ENCODE measurements at regions not wholly inside any gene's neighbourhood (a gene's known extent, or its start where the extent isn't known, plus 50 kb on each side); places are given as distances from the start of the nearest gene placed in this dataset.

DNA sequence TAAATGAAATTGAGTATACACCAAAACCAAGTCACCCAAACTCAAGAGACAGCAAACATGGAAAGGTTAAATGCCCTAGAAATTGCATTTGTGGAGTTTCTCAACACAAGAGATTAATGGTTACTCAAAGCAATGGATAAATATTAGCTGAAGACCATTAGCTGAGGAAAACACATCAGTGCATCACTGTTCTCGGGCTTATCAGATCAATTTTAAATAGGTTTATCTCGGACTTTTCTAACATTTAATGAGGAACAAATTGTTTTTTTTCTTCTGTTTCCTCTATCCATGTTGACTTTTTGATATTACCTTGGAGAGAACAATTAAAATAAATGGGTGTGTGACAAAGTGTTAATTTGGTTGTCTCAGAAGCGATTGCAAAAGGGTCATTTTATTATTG lies 105.4 kb upstream of the PIK3C3 start:
- DNase-seq (ENCODE audit: low spot score) = no peak
- ATAC-seq = no peak
- intact Hi-C loops (cut with DNase I) = no loop called here

DNA sequence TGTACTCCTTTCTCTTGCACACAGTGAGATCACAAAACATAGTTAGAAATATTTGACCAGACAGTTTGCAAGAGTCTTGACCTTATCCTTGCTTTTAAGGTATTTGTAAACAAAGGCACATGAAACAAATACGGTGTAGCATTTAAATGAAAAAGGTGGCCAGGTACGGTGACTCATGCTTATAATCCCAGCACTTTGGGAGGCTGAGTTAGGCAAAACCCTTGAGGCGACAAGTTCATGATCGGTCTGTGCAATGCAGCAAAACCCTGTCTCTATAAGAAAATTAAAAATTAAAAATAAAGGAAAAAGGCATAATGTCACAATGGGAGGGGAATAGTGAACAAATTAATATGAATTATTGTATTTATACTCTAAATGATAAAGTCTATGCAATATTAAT lies 109.5 kb upstream of the PIK3C3 start:
- no peak for DNase-seq (ENCODE audit: low spot score)
- intact Hi-C loops (cut with DNase I) = no loop called here
- ATAC-seq = no peak

DNA sequence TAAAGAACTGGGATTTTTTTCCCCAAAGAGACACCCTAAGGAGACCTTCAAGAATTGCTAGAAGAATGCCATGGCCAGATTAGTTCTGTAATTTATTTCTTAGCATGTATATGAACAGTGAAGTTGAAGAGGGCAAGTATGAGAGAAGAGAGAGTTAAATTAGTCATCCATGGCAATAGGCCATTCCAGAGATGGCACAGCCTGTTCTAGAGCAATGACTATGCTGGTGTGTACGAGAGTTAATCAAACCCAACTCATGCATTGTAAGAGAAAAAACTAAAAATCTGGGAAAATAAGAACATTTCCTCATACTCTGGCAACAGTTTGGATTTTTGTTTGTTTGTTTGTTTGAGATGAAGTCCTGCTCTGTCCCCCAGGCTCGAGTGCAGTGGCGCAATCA lies 112.1 kb upstream of the PIK3C3 start:
- DNase-seq (ENCODE audit: low spot score) (no peak), ATAC-seq (no peak)
- intact Hi-C loops (cut with DNase I) = no loop called here

DNA sequence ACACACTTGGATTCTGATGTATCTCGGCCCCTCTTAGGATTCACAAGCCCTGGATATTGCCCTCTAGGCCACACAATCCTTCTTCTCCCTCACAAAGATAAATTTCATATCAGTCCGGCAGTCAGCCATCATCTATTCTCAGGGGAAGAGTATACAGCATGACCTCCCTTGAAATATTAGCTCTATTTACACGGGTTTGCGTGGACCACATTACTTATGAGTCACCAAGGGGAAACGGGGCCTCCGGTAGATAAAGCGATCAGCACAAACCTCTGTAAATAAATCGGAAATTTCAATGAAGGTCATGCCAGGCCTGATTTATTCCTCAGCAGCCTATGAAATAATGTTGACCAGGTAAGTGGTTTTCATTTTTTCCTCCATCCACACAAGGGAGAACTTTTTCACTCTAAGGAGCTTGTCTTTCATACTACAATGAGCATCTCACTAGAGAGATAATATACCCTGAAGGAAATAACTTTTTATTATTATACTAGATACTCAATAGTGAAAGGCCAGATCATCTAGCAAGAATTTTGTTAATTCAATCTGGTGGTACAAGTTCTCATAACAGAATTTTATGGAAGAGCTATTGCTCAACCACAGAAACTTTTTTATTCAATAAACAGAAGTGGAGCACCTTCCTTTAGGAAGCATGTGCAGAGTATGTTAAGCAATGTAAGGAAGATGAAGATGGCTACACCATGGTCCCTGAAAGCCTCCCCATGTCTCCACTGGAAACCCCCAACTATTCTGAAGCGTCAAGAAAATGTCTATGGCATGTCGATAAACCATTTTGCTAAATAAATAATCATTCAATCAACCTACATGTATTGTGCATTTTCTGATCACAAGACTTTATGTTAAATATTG lies 125.2 kb upstream of the PIK3C3 start:
- no peak for ATAC-seq
- DNase-seq (ENCODE audit: low spot score) = no peak
- intact Hi-C loops (cut with DNase I) = no loop called here

DNA sequence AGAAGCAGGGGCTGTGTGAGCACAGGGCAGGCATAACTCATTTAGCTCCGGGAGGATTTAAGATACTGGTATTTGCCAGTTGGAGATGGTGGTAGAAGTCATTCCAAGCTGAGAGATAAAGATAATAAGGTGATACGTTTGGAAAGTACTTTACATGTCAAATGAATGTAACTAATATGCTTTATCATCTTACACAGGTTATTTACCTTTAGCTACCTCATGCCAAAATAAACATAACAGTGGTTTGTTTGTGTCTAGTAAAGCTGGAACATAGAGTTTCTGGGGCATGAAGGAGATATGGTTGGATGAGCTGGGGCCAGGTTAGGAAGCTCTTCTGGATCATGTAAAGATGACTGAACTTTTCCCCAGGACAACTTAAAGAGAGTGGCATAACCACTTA lies 126.9 kb upstream of the PIK3C3 start:
- DNase-seq (ENCODE audit: low spot score) (no peak), ATAC-seq (no peak)
- intact Hi-C loops (cut with DNase I) = no loop called here

DNA sequence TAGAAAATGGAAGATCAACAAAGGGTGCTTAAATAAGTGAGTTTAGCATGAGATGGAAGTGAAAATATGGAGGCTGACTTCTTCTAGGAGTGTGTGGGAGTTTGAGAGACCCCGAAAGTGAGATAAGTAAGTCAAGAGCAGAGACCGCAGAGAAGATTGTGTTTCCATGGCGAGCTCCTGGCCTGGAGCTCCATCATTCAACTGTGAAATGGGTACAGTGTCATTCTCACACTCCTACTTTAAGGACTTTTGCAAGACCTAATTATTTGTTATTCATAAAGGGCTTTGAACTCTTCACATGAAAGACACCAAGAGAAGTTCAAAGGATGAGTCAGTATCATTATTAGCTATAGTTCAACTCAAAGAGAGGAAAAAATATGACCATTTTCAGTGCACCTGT lies 134.2 kb upstream of the PIK3C3 start:
- intact Hi-C loops (cut with DNase I) = no loop called here
- DNase-seq (ENCODE audit: low spot score) = no peak
- no peak for ATAC-seq

DNA sequence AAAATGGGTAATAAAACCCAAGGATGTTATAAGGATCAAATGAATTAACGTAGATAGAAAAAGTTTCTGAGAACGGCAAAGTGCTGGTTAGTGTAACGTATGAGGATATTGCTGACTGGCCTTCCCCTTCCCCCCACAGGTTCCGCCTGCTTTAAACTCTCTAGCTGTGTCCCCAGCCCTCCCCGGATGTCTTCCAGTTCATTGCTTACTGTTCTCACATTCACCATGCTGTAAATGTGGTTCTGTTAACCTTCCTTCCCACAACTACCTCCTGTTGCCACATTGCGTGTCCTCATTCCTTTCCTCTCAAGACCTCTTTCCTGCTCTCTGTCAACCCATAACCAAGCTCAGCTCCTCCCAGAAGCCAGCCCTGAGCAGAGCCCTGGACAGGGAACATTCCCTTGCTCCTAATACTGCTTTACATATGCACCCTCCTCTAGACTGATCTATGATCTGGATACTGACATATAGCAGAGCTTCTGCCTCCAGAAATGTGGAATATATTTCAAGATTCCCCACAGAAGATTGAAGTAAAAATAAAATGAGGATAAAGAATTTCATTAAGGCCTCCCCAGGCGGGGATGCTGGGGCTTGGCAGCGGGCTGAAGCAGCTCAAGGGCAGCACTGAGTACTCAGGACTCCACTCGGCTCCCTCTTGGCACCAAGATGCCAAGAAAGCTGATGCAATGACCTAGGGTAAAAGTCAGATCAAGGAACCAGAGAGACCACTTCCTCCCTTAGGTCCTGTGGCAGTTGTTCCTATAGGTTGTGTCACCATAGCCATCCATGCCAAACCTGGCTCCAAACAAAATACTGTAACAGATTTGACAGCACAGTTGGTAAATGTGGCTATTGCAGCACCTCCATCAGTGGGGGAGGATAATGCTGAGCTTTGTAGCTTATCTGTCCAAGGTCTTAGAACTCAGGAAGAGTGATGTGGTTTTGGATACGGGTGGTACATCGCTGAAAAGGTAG lies 136.4 kb upstream of the PIK3C3 start:
- ATAC-seq = no peak
- intact Hi-C loops (cut with DNase I) = no loop called here
- no peak for DNase-seq (ENCODE audit: low spot score)

DNA sequence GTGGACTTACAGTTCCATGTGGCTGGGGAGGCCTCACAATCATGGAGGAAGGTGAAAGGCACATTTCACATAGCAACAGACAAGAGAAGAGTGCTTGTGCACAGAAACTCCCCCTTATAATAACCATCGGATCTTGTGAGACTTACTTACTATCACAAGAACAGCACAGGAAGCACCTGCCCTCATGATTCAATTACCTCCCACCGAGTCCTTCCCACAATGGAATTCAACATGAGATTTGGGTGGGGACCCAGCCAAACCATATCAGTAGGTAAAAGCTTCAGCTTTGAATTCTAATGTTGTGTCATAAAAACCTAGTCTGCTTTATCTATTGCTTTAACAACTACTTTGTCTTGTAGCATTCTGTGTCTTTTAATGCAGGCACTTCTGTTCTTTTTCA lies 140.4 kb upstream of the PIK3C3 start:
- intact Hi-C loops (cut with DNase I) = no loop called here
- DNase-seq (ENCODE audit: low spot score) (no peak), ATAC-seq (no peak)

DNA sequence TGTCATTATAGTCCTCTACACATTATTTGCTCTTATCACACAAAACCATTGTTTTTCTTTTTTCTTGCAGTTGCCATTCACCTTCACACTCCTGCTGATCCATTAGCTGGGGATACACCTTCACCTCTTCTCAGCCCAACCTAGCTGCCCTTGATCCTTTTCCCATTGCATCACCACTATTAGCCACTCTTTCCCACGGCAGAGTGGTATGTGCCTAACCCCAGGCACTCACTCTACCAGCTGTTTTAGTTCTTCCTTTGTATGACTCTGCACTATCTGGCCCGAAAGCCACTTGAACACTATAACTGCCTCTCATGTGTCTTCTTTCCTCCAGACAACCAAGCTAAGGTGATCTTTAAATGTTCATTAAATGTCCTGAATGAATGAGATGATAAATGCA lies 145.4 kb upstream of the PIK3C3 start:
- no peak for ATAC-seq
- no peak for DNase-seq (ENCODE audit: low spot score)
- intact Hi-C loops (cut with DNase I) = no loop called here

DNA sequence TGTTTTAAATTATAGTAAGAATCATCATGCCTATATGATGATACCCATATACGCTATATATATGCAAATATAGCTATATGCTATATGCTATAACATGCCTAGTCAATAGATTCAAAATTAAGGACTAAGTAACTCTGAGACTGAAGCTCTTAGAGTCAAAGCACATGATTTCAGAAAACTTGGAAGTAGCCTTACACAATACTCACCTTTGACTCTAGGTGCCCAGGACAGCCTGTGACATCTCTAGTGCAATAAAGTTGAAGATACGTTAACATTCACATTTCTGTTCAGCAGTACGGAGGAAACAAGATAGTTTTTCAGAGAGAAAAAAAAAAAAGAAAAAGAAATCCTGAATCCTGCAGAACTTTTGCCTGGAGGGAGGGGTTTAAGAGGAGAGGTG lies 149.7 kb upstream of the PIK3C3 start:
- DNase-seq (ENCODE audit: low spot score) (no peak), ATAC-seq (no peak)
- intact Hi-C loops (cut with DNase I) = no loop called here

DNA sequence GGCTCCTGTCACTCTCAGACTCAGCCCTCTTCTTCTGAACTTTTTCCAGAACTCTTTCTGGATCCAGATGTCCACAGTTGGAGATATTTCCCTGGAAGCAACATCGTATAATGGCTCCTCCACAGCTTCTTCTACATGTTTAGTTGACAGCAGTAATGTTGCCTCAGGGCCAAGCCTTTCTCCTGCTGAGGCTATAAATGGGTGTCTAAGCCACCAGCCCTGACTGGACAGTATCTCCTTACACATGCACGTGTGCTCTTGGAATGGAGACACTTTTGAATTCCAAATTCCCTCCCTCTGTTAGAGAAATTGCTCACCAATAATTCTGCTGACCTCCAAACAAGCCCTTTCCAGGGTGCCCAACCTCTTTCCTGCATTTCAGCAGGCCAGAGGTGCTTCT lies 156.2 kb upstream of the PIK3C3 start:
- ATAC-seq (no peak), DNase-seq (ENCODE audit: low spot score) (no peak)
- intact Hi-C loops (cut with DNase I) = no loop called here

DNA sequence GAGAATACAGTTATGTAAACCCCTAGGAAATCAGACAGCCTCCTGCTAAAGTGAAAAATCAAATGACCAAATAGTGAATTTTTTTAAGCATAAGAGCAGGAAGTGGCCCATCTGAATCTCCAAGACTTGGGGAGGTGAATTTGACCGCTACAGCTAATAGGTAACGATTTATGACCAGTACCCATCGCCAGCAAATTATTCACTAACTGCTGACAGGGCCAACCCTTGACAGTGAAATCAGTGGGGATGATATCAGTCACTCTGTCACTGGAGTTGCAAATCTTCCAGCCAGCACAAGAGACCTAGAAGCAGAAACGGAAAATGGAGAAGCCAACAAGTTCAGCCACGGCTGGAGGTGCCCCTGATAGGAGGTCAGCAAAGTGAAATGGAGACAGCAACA lies 164.3 kb upstream of the PIK3C3 start:
- intact Hi-C loops (cut with DNase I) = no loop called here
- ATAC-seq = no peak
- DNase-seq (ENCODE audit: low spot score) = no peak

DNA sequence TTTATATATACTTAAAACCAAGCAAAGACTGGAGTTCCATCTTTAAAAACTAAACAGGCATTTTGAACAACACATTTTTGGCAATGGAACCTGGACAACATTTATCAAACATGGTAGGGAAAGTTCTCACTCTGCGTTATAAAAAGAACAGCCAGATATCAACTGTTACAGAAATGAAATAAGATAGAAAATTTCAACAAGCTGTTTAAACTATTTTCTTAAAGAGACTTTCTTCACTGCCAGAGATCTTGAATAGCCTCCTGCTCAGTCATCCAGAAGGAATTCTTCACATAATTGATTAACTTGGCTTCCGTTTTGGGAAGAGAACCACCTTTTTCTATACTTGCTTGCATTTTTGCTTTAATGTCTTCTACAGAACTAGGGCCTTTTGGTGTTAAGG lies 166.0 kb upstream of the PIK3C3 start:
- no peak for DNase-seq (ENCODE audit: low spot score)
- ATAC-seq = no peak
- intact Hi-C loops (cut with DNase I) = no loop called here

DNA sequence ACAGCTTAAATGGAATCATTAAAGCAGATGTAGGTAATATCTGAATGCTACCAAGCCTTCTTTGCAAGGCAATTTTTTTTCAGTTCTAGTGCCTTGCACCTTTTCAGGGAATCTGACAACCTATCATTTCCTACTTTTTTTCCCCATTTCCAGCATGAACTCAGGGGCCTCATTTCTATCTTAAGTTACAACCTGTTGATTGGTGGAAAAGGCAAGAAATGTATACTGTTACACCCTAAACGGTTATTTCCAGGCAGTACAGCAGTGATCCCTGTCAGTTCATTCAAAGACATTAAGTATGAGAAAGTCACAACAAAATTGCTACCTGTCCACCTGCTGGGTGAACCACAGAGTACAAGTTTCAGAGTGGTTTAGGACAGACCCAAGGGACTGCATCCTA lies 171.2 kb upstream of the PIK3C3 start:
- ATAC-seq (no peak), DNase-seq (ENCODE audit: low spot score) (no peak)
- intact Hi-C loops (cut with DNase I) = no loop called here

DNA sequence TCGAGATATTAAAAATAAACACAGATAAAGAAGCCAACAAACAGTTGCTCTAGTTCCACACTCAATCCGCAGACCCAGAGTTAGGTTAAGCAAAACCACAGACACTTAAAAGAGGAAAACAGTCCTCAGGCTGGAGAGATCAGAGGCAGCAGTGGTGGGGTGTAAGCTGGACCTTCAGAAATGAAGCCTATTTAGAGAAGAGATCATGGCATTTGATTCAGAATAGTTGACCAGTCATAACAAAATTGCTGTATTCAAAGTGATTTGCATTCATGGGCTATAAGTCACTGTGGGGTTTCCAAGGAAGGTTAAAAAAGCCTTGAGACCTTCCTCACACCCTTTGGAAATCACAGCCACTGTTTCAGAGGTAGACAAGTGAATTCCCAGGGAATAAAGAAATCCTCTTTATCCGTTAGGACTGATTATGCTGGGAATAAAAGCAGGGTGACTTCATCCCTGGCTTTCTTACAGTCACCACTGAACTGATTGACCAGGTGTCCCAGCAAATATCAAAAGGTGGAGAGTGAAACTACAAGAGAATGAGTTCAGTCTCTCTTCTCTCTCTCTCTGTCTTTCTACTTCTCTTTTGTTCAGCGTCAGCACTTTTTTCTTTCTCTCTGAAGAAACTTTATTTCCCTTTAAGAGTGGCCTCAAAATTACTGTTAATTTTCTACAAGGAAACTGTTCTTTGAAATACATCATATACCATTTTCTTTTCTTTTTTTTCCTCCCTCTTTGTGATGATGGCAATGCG lies 171.8 kb upstream of the PIK3C3 start:
- DNase-seq (ENCODE audit: low spot score) (no peak), ATAC-seq (no peak)
- intact Hi-C loops (cut with DNase I) = no loop called here

DNA sequence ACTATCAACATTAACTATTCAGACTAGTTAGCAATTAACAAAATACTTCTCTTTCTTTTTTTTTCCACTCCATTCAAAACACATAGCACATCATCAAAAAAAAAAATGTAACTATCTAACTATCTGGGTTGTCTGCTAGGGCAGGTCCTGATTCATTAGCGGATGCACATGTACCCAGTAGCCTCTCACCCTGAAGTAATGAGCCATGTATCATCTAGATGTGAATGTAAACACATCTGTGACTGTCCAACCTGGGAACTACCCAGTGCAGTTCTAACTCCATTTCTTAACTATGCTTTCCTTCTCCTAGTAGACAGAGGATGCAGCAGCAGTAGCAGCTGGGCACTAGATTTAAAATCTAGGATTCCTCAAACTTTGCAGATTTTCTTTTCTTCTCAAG lies 183.1 kb upstream of the PIK3C3 start:
- DNase-seq (ENCODE audit: low spot score) (no peak), ATAC-seq (no peak)

DNA sequence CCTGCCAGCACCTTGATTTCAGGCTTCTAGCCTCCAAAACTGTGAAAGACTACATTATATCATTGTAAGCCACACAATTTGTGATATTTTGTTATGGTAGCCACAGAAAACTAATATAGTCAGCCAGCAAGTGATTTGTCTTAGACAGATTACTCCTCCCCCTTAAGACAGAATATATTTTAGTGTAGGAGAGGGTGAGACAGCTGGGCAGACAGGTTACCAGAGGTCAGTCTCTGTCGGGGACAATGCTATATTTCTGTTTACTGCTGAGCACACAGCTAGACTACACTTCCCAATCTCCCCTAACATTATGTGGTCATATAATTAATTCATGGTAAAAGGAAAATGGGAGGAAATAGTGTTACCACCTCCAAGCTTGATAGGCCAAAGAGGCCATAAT lies 185.8 kb upstream of the PIK3C3 start:
- no peak for DNase-seq (ENCODE audit: low spot score)
- intact Hi-C loops (cut with DNase I) = no loop called here
- no peak for ATAC-seq

More for the DNA sequence above, 183.1 kb upstream of the PIK3C3 start:
- intact Hi-C loops (cut with DNase I) = no loop called here

DNA sequence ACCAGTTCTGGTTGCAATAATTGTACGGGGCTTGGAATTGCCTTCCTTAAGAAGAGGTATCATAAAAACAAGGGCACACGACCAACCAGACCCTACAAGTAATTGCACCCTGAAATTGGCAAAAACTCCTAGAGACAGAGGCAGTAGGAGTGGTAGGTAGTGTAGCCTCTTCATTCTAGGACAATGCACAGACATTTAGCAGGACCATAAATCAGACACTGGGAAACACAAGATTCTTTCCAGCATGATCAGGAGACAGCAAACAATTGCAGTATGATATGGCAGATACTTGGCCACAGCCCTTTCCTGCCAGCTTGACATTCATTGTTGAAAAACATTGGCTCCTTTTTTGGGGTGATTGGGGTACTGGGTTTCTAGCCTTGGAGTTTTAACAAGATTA lies 186.6 kb upstream of the PIK3C3 start:
- no peak for DNase-seq (ENCODE audit: low spot score)
- intact Hi-C loops (cut with DNase I) = no loop called here
- ATAC-seq = no peak

DNA sequence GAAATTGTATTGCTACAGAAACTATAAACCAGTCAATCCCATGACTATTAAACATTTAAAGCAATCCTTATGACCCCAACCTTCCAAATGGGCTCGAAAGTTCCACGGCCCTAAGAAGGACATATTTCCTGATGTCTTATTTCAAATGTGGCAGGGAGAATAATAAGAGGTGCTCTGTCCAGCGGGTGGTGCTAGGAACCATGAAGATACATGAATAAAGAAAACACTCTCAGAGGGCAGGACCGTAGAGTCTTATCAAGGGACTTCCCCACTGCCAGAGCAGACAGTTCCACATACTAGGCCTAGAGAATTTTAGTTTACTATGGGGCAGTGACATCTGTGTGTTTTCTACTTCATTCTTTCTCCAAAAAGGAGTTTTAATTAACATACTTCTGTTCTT lies 187.1 kb upstream of the PIK3C3 start:
- DNase-seq (ENCODE audit: low spot score) = no peak
- intact Hi-C loops (cut with DNase I) = no loop called here
- ATAC-seq = peak; percentile 57

DNA sequence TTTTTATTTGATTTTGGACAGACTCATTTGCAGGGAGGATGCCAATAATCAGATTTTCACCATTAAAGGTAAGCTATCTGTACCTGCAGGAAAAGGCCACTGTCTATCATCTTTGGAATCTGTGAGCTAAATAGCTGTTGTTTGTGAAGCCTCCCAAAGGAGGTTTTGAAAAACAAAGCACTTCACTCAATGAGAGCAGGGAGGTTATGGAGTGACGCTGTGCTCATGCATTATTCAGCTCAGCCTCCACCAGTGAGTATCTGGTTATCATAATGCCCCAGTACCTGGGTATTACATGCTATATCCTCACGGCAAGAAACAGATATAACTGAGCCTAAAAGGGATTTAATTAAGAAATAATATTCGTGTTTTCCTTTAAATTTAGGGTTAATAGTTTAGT lies 189.6 kb upstream of the PIK3C3 start:
- DNase-seq (ENCODE audit: low spot score) (no peak), ATAC-seq (no peak)
- intact Hi-C loops (cut with DNase I) = no loop called here
